ENCODE measurements at regions not wholly inside any gene's neighbourhood (a gene's known extent, or its start where the extent isn't known, plus 50 kb on each side); places are given as distances from the start of the nearest gene placed in this dataset.

GRCh38 chr6:2360126-2360525 lies 114.7 kb upstream of the GMDS start:
- TF ChIP-seq, protein P1, sequence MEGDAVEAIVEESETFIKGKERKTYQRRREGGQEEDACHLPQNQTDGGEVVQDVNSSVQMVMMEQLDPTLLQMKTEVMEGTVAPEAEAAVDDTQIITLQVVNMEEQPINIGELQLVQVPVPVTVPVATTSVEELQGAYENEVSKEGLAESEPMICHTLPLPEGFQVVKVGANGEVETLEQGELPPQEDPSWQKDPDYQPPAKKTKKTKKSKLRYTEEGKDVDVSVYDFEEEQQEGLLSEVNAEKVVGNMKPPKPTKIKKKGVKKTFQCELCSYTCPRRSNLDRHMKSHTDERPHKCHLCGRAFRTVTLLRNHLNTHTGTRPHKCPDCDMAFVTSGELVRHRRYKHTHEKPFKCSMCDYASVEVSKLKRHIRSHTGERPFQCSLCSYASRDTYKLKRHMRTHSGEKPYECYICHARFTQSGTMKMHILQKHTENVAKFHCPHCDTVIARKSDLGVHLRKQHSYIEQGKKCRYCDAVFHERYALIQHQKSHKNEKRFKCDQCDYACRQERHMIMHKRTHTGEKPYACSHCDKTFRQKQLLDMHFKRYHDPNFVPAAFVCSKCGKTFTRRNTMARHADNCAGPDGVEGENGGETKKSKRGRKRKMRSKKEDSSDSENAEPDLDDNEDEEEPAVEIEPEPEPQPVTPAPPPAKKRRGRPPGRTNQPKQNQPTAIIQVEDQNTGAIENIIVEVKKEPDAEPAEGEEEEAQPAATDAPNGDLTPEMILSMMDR (IDR thresholded peaks at IDR 0.05): no peak

DNA sequence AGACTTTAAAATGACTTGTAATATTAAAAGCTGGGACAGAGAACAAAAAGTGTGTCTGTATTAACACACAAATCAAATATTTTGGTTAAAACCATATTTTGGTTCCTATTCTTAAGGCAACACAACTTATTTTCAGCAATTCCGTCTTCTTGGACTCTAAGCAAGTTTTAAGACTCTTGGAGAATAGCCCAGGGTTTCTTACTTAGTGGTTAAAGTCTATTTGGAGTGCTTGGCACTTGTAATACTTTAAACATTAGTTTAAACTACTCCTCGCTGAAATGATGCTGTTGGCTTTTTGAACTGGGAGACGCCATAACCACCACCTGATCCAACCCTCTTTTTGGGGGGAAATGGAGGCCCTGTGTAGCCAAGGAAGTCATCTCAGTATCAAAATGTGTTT lies 109.7 kb upstream of the GMDS start:
- Mint-ChIP-seq H3K4me1 (ENCODE audit: unreplicated experiment) (peaks cover 33% of the 10 kb centered on the region), H3K36me3 (ENCODE audit: unreplicated experiment) (peaks cover 2% of the 10 kb centered on the region), H3K9me3 (ENCODE audit: unreplicated experiment) (no peaks in the 10 kb centered on the region), H3K27me3 (ENCODE audit: unreplicated experiment) (no peaks in the 10 kb centered on the region), H3K4me3 (ENCODE audit: unreplicated experiment) (no peak overlapping the region), H3K27ac (ENCODE audit: unreplicated experiment) (no peak overlapping the region)
- no peak for DNase-seq (ENCODE audit: extremely low spot score, unreplicated experiment)
- TF ChIP-seq, protein P1 (IDR thresholded peaks at IDR 0.05): no peak

More at GRCh38 chr6:2360126-2360525, 114.7 kb upstream of the GMDS start:
- Mint-ChIP-seq H3K36me3 (ENCODE audit: unreplicated experiment) (peaks cover 2% of the 10 kb centered on the region), H3K4me3 (ENCODE audit: unreplicated experiment) (no peak overlapping the region), H3K9me3 (ENCODE audit: unreplicated experiment) (no peaks in the 10 kb centered on the region), H3K27ac (ENCODE audit: unreplicated experiment) (no peak overlapping the region), H3K27me3 (ENCODE audit: unreplicated experiment) (no peaks in the 10 kb centered on the region), H3K4me1 (ENCODE audit: unreplicated experiment) (no peaks in the 10 kb centered on the region)
- no peak for DNase-seq (ENCODE audit: extremely low spot score, unreplicated experiment)

GRCh38 chr6:2354138-2354491 lies 108.7 kb upstream of the GMDS start:
- peaks cover 2% of the 10 kb centered on the region for H3K36me3 Mint-ChIP-seq (ENCODE audit: unreplicated experiment)
- H3K4me1 Mint-ChIP-seq (ENCODE audit: unreplicated experiment): peaks cover 33% of the 10 kb centered on the region
- TF ChIP-seq, protein P1 (IDR thresholded peaks at IDR 0.05): no peak
- no peaks in the 10 kb centered on the region for H3K9me3 Mint-ChIP-seq (ENCODE audit: unreplicated experiment)
- DNase-seq (ENCODE audit: extremely low spot score, unreplicated experiment): no peak
- H3K27ac Mint-ChIP-seq (ENCODE audit: unreplicated experiment): no peak overlapping the region
- H3K4me3 Mint-ChIP-seq (ENCODE audit: unreplicated experiment): no peak overlapping the region
- H3K27me3 Mint-ChIP-seq (ENCODE audit: unreplicated experiment): no peaks in the 10 kb centered on the region

DNA sequence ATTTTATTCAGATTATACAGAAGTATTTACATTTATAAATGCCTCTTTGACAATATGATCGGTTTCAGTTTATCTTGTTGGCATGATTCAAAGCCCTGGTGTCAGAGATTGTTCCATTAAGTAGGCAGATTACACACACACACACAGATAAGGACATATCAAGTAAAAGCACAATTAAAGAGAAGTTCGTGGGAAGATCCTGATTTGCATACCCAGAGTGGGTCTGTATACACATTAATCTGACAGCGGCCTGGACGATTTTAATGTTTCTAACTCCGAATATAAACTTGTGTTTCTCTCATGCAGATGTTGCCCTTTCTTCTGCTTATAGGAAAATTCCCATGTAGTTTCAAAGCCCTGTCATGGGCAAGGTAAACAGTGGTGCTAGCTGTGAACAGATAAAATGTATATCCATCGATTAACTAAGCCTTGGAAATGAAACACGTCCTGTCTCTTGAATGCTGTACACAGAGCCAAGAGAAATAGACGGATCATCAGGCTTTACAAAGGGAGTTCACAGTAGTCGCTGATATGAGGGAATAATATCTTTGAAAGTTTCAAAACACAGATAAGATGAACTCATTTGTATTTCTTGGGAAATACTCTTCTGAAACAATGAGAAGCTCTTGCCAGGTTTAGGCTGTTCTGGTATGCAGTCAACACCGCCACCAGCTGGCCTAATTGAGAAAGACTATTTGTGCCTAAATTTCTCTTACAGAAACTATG lies 108.2 kb upstream of the GMDS start:
- peaks cover 33% of the 10 kb centered on the region for H3K4me1 Mint-ChIP-seq (ENCODE audit: unreplicated experiment)
- TF ChIP-seq, protein P1 (IDR thresholded peaks at IDR 0.05): peak; percentile 90
- no peaks in the 10 kb centered on the region for H3K27me3 Mint-ChIP-seq (ENCODE audit: unreplicated experiment)
- H3K27ac Mint-ChIP-seq (ENCODE audit: unreplicated experiment): peak overlapping the region; percentile 46
- H3K4me3 Mint-ChIP-seq (ENCODE audit: unreplicated experiment): no peak overlapping the region
- no peak for DNase-seq (ENCODE audit: extremely low spot score, unreplicated experiment)
- peaks cover 2% of the 10 kb centered on the region for H3K36me3 Mint-ChIP-seq (ENCODE audit: unreplicated experiment)
- H3K9me3 Mint-ChIP-seq (ENCODE audit: unreplicated experiment): no peaks in the 10 kb centered on the region

DNA sequence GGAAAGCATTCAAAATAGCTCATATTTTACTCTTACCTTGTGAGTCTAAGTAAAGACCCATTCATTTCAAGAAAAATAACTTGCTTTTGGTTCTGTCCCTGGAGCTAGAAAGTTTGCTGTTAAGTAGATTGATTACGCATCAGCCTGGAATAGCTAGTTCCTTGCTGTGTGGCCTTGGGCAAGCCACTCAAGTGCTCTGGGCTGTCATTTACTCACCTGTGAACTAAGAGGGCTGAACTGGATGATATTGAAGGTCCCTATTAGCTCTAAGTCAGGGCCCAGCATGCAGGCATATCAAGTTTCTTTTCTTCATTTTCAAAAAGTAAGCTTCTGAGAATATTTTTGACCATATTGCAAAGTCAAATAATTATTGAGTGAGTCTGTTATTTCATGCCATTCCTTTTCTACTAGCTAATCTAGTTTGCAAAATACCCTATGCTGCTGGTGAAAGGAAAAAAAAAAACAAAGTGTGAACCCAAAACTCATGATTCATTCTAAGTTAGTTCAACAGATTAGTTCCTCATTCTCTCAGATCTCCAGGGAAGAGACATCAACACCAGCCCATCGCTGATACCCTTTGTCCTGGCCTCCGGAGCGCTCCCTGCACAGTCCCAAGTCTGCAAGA lies 106.5 kb upstream of the GMDS start:
- Mint-ChIP-seq H3K27me3 (ENCODE audit: unreplicated experiment) (no peaks in the 10 kb centered on the region), H3K9me3 (ENCODE audit: unreplicated experiment) (no peaks in the 10 kb centered on the region), H3K27ac (ENCODE audit: unreplicated experiment) (peak overlapping the region; percentile 83), H3K4me1 (ENCODE audit: unreplicated experiment) (peaks cover 33% of the 10 kb centered on the region), H3K4me3 (ENCODE audit: unreplicated experiment) (no peak overlapping the region), H3K36me3 (ENCODE audit: unreplicated experiment) (no peaks in the 10 kb centered on the region)
- TF ChIP-seq, protein P1 (IDR thresholded peaks at IDR 0.05): no peak
- DNase-seq (ENCODE audit: extremely low spot score, unreplicated experiment): no peak

Data from osteocyte (in vitro differentiated cells).